Glutamatergic neuron (in vitro differentiated cells): ENCODE measurements at regions not wholly inside any gene's neighbourhood (a gene's known extent, or its start where the extent isn't known, plus 50 kb on each side); places are given as distances from the start of the nearest gene placed in this dataset.

Source experiments
- DNase-seq: peaks from one replicate; pipeline ENCODE4 v3.0.0; 2022
- H3K27ac Mint-ChIP-seq: one replicate; pipeline ENCODE4 v1.8.0; 2020; ENCODE audit warnings: mild to moderate bottlenecking, mixed read lengths, inconsistent platforms; ENCODE audit not compliant: unreplicated experiment
- H3K27me3 Mint-ChIP-seq: one replicate; pipeline ENCODE4 v1.8.0; 2020; ENCODE audit warnings: mild to moderate bottlenecking, moderate library complexity, mixed read lengths, inconsistent platforms; ENCODE audit not compliant: unreplicated experiment
- H3K36me3 Mint-ChIP-seq: one replicate; pipeline ENCODE4 v1.8.0; 2020; ENCODE audit warnings: mild to moderate bottlenecking, mixed read lengths, inconsistent platforms; ENCODE audit not compliant: unreplicated experiment
- H3K4me1 Mint-ChIP-seq: one replicate; pipeline ENCODE4 v1.8.0; 2020; ENCODE audit warnings: mild to moderate bottlenecking, low read depth, mixed read lengths, inconsistent platforms; ENCODE audit not compliant: unreplicated experiment
- H3K4me3 Mint-ChIP-seq: one replicate; pipeline ENCODE4 v1.8.0; 2020; ENCODE audit warnings: mild to moderate bottlenecking, mixed read lengths, inconsistent platforms; ENCODE audit not compliant: unreplicated experiment
- H3K9me3 Mint-ChIP-seq: one replicate; pipeline ENCODE4 v1.8.0; 2020; ENCODE audit warnings: mild to moderate bottlenecking, moderate library complexity, mixed read lengths, inconsistent platforms; ENCODE audit not compliant: unreplicated experiment
- TF ChIP-seq, protein P1 (sequence below): fragments of 200-600 bp; sonication (generic); IDR thresholded peaks from one replicate; pipeline ENCODE4 v1.5.0; 2021; ENCODE audit not compliant: partially characterized antibody, unreplicated experiment

DNA sequence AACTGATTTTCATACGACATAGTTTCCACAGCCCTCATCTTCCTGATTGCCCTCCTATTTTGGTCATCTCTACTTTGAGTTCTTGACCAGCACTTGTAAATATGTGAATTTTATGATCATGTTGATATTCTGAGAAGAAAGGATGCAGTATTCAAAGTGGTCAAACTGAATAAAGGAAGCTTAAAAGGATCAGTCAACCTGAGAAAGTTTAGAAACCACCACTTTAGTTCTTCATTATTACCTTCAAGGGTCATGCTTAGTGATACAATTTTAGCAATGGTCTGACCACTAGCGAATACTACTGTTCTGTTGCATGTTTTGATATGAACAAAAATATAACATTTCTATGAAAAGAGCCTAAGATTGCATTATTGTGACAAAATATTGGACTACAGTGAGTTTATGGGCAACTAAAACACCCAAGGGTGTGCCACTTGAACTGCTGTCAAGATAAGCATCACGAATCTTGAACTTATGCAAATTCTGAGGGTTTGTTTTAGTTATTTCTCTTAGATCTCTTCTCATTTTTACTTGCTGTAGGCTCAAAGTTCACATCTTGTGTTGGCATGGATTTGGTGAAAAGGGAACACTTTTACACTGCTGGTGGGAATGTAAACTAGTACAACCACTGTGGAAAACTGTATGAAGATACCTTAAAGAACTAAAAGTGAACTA, 247.7 kb downstream of the IPMK start:
- H3K4me1 Mint-ChIP-seq: no peaks in the 10 kb centered on the region
- H3K4me3 Mint-ChIP-seq: no peak overlapping the region
- no peak for DNase-seq
- H3K27ac Mint-ChIP-seq: no peak overlapping the region
- H3K9me3 Mint-ChIP-seq: peaks cover 1% of the 10 kb centered on the region
- peaks cover 6% of the 10 kb centered on the region for H3K36me3 Mint-ChIP-seq
- H3K27me3 Mint-ChIP-seq: no peaks in the 10 kb centered on the region
- TF ChIP-seq, protein P1, sequence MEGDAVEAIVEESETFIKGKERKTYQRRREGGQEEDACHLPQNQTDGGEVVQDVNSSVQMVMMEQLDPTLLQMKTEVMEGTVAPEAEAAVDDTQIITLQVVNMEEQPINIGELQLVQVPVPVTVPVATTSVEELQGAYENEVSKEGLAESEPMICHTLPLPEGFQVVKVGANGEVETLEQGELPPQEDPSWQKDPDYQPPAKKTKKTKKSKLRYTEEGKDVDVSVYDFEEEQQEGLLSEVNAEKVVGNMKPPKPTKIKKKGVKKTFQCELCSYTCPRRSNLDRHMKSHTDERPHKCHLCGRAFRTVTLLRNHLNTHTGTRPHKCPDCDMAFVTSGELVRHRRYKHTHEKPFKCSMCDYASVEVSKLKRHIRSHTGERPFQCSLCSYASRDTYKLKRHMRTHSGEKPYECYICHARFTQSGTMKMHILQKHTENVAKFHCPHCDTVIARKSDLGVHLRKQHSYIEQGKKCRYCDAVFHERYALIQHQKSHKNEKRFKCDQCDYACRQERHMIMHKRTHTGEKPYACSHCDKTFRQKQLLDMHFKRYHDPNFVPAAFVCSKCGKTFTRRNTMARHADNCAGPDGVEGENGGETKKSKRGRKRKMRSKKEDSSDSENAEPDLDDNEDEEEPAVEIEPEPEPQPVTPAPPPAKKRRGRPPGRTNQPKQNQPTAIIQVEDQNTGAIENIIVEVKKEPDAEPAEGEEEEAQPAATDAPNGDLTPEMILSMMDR: no peak

DNA sequence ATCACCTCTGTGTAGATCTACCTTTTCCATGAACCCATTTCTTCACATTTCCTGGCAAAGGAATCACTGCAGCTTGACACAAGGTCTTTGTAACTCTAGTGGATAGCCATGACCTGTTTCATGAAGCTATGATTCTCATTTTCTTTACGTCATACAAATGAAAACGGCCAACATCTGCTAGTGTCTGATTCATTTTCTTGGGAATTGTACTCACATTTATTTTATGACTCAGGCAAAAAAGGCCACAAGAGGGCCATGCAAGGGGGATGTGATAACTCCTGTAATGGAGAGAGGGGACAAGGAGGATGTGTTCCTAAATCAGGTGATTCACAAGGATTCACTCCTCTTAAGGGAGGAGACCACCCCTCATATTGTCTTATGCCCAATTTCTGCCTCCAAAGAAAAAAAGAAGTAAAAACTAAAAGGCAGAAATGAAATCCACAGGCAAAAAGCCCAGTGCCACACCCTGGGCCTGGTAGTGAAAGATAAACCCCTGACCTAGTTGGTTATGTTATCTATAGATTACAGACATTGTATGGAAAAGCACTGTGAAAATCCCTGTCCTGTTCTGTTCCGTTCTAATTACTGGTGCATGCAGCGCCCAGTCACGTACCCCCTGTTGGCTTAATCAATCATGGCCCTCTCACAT, 249.9 kb downstream of the IPMK start:
- TF ChIP-seq, protein P1: no peak
- DNase-seq: no peak
- Mint-ChIP-seq H3K4me1 (peaks cover 6% of the 10 kb centered on the region), H3K36me3 (peaks cover 6% of the 10 kb centered on the region), H3K27ac (no peak overlapping the region), H3K9me3 (peaks cover 1% of the 10 kb centered on the region), H3K4me3 (no peak overlapping the region), H3K27me3 (no peaks in the 10 kb centered on the region)

DNA sequence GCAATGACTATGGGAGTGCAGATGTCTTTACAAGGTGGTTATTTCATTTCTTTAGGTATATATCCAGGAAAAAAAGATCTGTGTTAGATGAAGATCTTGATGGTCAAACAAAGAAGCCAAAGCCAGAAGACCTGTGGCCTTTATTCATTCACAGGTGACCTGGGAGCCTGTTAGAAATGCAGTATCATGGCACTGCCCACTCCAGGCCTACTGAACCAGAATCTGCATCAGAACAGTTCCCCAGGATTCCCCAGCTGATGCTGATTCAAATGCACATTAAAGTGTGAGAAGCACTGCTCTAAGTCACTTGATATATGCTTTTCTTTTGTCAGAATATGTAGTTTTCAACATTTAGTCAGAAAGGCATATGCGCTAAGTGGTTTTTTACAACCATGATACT, 251.1 kb downstream of the IPMK start:
- DNase-seq: no peak
- Mint-ChIP-seq H3K4me3 (no peak overlapping the region), H3K4me1 (peaks cover 15% of the 10 kb centered on the region), H3K9me3 (no peaks in the 10 kb centered on the region), H3K36me3 (peaks cover 5% of the 10 kb centered on the region), H3K27me3 (peaks cover 2% of the 10 kb centered on the region), H3K27ac (no peak overlapping the region)
- TF ChIP-seq, protein P1: no peak

DNA sequence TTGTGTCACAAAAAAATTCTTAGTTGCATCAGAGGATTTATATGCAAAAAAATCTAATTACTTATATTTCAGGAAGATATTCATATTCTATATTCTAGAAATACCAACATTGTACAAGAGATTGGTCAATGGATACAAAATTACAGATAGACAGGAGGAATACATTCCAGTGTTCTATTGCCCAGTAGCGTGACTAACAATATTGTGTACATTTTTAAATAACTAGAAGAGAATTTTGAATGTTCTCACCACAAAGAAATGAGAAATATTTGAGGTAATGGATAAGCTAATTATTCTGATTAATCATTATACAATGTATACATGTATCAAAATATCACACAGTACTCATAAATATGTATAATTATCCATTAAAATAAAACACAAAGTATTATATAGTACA, 253.3 kb downstream of the IPMK start:
- no peak overlapping the region for H3K27ac Mint-ChIP-seq
- DNase-seq: no peak
- TF ChIP-seq, protein P1: no peak
- no peak overlapping the region for H3K4me3 Mint-ChIP-seq
- no peaks in the 10 kb centered on the region for H3K36me3 Mint-ChIP-seq
- H3K4me1 Mint-ChIP-seq: peaks cover 34% of the 10 kb centered on the region
- H3K27me3 Mint-ChIP-seq: peaks cover 5% of the 10 kb centered on the region
- H3K9me3 Mint-ChIP-seq: peaks cover 4% of the 10 kb centered on the region

DNA sequence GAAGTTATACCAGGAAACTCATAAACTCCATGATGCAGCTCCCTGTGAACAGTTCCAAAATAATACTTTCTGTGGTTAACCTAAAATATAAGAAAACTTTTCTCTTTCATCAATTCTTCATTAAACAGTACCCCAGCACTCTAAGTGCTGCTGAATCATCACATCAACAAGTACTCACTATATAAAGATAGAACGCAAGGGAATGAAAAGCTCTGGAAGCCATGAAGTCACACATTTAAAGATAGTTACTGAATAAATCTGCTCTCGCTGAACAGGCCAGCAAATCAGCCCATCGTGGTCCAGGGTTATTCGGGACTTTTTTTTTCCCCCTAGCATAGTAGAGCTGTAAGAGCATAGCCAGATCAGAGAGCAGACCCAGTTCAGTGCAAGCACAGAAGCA, 254.3 kb downstream of the IPMK start:
- H3K4me3 Mint-ChIP-seq: no peak overlapping the region
- H3K27ac Mint-ChIP-seq: no peak overlapping the region
- TF ChIP-seq, protein P1: no peak
- H3K27me3 Mint-ChIP-seq: peaks cover 5% of the 10 kb centered on the region
- peaks cover 37% of the 10 kb centered on the region for H3K4me1 Mint-ChIP-seq
- H3K36me3 Mint-ChIP-seq: no peaks in the 10 kb centered on the region
- no peak for DNase-seq
- H3K9me3 Mint-ChIP-seq: peaks cover 4% of the 10 kb centered on the region
